Activated naive CD8-positive, alpha-beta T cell treated with anti-CD3 and anti-CD28 coated beads, Interleukin-2, amount 50 U/mL, for 24 hours (primary cell): ENCODE measurements at regions not wholly inside any gene's neighbourhood (a gene's known extent, or its start where the extent isn't known, plus 50 kb on each side); places are given as distances from the start of the nearest gene placed in this dataset.
"Not testable (repeated sequence)": the region's sequence is repeated elsewhere in the genome, so short reads cannot be mapped to it uniquely, and the experiment has no call there.

Experiments used
- ATAC-seq: fragments of 150-1000 bp; cut with Tn5 transposase; one replicate; pipeline ENCODE4 v1.10.0; 2021
- DNase-seq: peaks from one replicate; pipeline ENCODE4 v3.0.0; 2021
- H3K27ac Mint-ChIP-seq: one replicate; pipeline ENCODE4 v1.8.0; 2021; ENCODE audit warnings: mild to moderate bottlenecking, mixed read lengths
- H3K27me3 Mint-ChIP-seq: one replicate; pipeline ENCODE4 v1.8.0; 2021; ENCODE audit warnings: mixed read lengths
- H3K36me3 Mint-ChIP-seq: one replicate; pipeline ENCODE4 v1.8.0; 2021; ENCODE audit warnings: low read depth, mixed read lengths
- H3K4me1 Mint-ChIP-seq: one replicate; pipeline ENCODE4 v1.8.0; 2021; ENCODE audit warnings: mixed read lengths
- H3K4me3 Mint-ChIP-seq: one replicate; pipeline ENCODE4 v1.8.0; 2021; ENCODE audit warnings: mild to moderate bottlenecking, moderate library complexity, mixed read lengths
- H3K9me3 Mint-ChIP-seq: one replicate; pipeline ENCODE4 v1.8.0; 2021; ENCODE audit warnings: mixed read lengths

- not testable (repeated sequence) for ATAC-seq, H3K9me3 Mint-ChIP-seq, H3K36me3 Mint-ChIP-seq
Measured at GRCh38 chr2:109976319-109976718, 77.8 kb downstream of the LIMS3 start.

GRCh38 chr2:109980754-109981153 is 82.3 kb downstream of the LIMS3 start:
- not testable (repeated sequence) for H3K4me1 Mint-ChIP-seq, H3K27ac Mint-ChIP-seq, H3K27me3 Mint-ChIP-seq, DNase-seq, ATAC-seq, H3K4me3 Mint-ChIP-seq, H3K36me3 Mint-ChIP-seq, H3K9me3 Mint-ChIP-seq

More at GRCh38 chr2:109976319-109976718, 77.8 kb downstream of the LIMS3 start:
- H3K4me1 Mint-ChIP-seq, DNase-seq, H3K27ac Mint-ChIP-seq, H3K27me3 Mint-ChIP-seq, H3K4me3 Mint-ChIP-seq: not testable (repeated sequence)

DNA sequence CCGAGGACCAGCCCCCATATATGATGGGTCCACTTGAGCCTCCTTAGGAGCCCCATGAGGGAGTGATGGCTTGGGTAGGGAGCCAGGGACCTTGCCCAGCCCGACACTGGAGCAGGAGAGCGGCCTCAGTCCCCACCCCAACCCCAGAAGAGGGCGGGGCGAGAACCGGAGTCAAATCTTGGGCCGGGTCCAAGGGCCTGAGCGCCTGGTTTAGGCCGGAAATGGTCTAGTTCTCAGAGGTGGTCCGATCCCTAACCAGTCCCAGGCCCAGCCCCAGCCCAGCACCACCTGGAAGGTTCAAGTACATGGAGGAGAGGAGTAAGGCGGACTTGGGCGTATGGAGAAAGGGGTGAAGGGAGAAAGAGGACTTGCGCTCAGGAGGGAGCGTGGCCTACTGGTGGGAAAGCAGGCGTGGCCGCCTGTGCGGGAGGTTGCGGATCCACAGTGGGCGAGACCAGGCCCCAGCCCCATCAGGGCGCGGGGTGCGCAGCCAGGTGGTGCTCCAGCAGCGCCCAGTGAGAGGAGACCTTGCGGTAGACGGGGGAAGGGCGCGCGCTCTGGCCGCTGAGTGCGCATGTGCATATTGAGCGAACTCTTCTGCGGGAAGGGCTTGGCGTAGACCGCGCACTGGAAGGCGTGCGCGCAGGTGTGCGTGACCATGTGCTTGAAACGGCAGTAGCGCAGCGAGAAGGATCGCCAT is 88.1 kb downstream of the LIMS3 start:
- not testable (repeated sequence) for H3K9me3 Mint-ChIP-seq, H3K4me3 Mint-ChIP-seq, H3K27me3 Mint-ChIP-seq, H3K4me1 Mint-ChIP-seq, H3K27ac Mint-ChIP-seq, H3K36me3 Mint-ChIP-seq, DNase-seq
- ATAC-seq, result peak; percentile 50

DNA sequence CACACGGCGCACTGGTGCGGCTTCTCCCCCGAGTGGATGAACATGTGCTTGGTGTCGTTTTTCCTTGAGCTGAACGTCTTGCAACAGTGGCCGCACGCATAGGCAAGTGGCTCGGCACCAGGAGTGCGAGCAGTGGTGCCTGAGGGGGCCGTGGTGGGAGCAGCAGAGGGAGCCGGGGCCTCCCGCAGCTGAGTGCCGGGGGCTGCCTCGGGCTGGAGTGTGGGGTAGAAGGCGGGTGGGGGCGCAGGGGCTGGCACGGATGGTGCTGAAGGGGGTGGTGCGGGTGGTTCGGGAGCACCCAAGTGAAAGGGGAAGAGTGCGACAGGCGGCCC is 88.6 kb downstream of the LIMS3 start:
- not testable (repeated sequence) for H3K4me3 Mint-ChIP-seq, H3K4me1 Mint-ChIP-seq, DNase-seq, H3K27me3 Mint-ChIP-seq, H3K27ac Mint-ChIP-seq, H3K36me3 Mint-ChIP-seq, H3K9me3 Mint-ChIP-seq
- ATAC-seq, result peak; percentile 3

DNA sequence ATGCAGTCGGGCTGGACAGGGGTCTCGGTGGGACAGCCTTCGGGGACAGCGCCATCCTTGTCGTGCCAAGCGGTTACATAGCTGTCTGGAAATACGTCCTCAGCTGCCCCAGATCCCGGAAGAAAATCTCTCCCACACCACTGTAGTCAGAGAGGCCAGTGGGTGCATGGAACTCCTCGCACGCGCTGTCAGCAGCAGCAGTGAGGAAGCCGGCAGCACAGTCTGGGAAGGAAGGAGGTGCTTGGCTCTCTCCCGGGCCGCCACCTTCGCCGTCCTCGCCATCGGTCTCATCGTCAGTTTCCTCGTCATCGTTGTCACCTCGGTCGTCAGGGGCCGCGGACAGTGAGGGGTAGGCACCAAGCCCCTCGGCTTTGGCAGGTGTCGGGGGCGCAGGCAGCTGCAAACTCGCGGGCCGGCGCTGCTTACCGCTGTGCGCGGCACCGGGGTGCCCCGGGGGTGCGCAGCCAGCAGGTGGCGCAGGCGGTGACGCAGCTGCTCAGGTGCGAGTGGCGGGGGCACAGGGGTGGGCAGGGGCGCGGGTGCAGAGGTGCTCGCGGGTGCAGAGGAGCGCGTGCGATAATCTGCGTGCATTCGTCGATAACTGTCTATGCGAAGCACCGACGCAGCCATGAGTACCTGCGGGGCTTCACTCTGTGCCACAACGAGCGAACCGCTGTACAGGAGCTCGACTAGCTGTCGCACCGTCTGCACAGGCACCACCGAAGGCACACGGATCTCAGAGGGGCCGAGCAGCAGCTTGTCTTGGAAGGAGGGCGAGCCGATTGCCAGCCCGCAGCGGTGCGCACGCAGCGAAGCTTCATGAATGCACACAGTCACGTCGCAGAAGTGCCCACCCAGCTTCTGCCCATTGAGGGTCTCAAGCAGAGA is 89.2 kb downstream of the LIMS3 start:
- peak; percentile 83 for ATAC-seq
- not testable (repeated sequence) for H3K4me3 Mint-ChIP-seq, DNase-seq, H3K9me3 Mint-ChIP-seq, H3K36me3 Mint-ChIP-seq, H3K4me1 Mint-ChIP-seq, H3K27me3 Mint-ChIP-seq, H3K27ac Mint-ChIP-seq

DNA sequence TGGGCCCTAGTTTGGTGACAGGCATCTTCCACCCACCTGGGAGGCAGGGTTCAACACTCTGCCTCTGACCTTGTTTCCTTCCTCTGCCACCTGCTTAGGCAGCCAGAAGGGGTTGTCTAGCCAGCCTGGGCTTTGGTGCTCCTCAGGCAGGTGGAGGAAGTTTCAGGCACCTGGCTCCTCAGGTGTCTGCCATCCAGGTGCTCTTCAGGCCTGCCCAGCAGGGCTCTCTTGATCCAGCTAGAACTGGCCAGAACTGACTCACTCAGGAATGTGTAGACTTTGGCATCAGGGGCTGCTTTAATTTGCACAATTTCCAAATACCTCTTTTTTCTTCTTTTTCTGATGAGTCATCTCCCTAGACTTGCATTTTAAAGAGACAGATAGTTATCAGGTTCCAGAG is 100.9 kb downstream of the LIMS3 start:
- ATAC-seq, H3K27ac Mint-ChIP-seq, H3K4me3 Mint-ChIP-seq, H3K36me3 Mint-ChIP-seq, H3K4me1 Mint-ChIP-seq, H3K9me3 Mint-ChIP-seq, H3K27me3 Mint-ChIP-seq, DNase-seq: not testable (repeated sequence)

GRCh38 chr2:110002502-110002901 is 104.0 kb downstream of the LIMS3 start:
- H3K9me3 Mint-ChIP-seq, ATAC-seq, H3K4me3 Mint-ChIP-seq, H3K4me1 Mint-ChIP-seq, H3K27me3 Mint-ChIP-seq, H3K36me3 Mint-ChIP-seq, DNase-seq, H3K27ac Mint-ChIP-seq: not testable (repeated sequence)

DNA sequence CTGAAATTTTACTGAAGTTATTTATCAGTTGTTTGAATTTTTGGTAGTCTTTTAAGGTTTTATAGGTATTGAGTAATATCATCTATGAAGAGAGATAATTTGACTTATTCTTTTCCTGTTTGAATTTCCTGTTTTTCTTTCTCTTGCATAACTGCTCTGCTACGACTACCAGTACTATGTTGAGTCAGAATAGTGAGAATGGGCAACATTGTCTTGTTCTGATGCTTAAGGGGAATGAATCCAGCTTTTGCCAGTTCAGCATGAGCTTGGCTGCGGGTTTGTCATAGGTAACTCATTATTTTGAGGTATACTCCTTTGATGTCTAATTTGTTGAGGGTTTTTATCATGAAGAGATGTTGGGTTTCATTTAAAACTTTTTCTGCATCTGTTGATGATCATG is 102.2 kb downstream of the MALL start:
- DNase-seq, ATAC-seq, H3K27ac Mint-ChIP-seq, H3K36me3 Mint-ChIP-seq, H3K4me1 Mint-ChIP-seq, H3K9me3 Mint-ChIP-seq, H3K27me3 Mint-ChIP-seq, H3K4me3 Mint-ChIP-seq: not testable (repeated sequence)

GRCh38 chr2:110016381-110017092 is 99.1 kb downstream of the MALL start:
- not testable (repeated sequence) for H3K9me3 Mint-ChIP-seq, DNase-seq

GRCh38 chr2:110020269-110020668 is 95.4 kb downstream of the MALL start:
- ATAC-seq, DNase-seq, H3K36me3 Mint-ChIP-seq, H3K27me3 Mint-ChIP-seq, H3K9me3 Mint-ChIP-seq, H3K4me1 Mint-ChIP-seq, H3K4me3 Mint-ChIP-seq, H3K27ac Mint-ChIP-seq: not testable (repeated sequence)

More at GRCh38 chr2:110016381-110017092, 99.1 kb downstream of the MALL start:
- not testable (repeated sequence) for H3K4me3 Mint-ChIP-seq, H3K4me1 Mint-ChIP-seq, H3K27ac Mint-ChIP-seq, H3K27me3 Mint-ChIP-seq, ATAC-seq, H3K36me3 Mint-ChIP-seq

DNA sequence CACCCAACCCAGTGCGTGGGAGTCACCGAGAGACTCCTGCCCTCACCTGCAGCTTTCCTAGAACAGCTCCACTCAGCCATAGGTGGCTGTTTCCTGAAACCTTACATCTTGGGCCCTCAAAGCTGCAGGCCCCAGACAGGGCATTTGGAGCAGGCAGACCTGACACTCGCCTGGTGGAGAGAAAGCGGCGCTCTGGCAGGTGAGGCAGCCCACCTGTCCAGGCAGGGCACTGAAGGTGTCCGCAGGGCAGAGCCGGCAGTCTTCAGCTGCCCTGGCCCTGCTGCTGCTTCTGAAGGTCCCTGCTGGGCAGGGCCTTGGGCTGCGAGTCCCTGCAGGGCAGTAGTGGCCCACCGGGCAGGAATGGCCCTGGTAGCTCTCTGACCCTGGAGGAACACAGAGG is 93.3 kb downstream of the MALL start:
- not testable (repeated sequence) for H3K27me3 Mint-ChIP-seq, H3K4me3 Mint-ChIP-seq, ATAC-seq, DNase-seq, H3K9me3 Mint-ChIP-seq, H3K4me1 Mint-ChIP-seq, H3K36me3 Mint-ChIP-seq, H3K27ac Mint-ChIP-seq

GRCh38 chr2:110026126-110026785 is 89.4 kb downstream of the MALL start:
- not testable (repeated sequence) for H3K27me3 Mint-ChIP-seq, H3K36me3 Mint-ChIP-seq, H3K4me1 Mint-ChIP-seq, H3K27ac Mint-ChIP-seq, H3K9me3 Mint-ChIP-seq, ATAC-seq, H3K4me3 Mint-ChIP-seq, DNase-seq

- not testable (repeated sequence) for H3K9me3 Mint-ChIP-seq, ATAC-seq, H3K4me3 Mint-ChIP-seq, H3K4me1 Mint-ChIP-seq, H3K27me3 Mint-ChIP-seq, DNase-seq, H3K27ac Mint-ChIP-seq, H3K36me3 Mint-ChIP-seq
Measured at GRCh38 chr2:110028411-110028810, 87.2 kb downstream of the MALL start.

- H3K36me3 Mint-ChIP-seq, ATAC-seq, H3K4me3 Mint-ChIP-seq, H3K27ac Mint-ChIP-seq, DNase-seq, H3K9me3 Mint-ChIP-seq, H3K27me3 Mint-ChIP-seq, H3K4me1 Mint-ChIP-seq: not testable (repeated sequence)
Measured at GRCh38 chr2:110030894-110031293, 84.7 kb downstream of the MALL start.
